ENCODE measurements at regions not wholly inside any gene's neighbourhood (a gene's known extent, or its start where the extent isn't known, plus 50 kb on each side); places are given as distances from the start of the nearest gene placed in this dataset.

DNA sequence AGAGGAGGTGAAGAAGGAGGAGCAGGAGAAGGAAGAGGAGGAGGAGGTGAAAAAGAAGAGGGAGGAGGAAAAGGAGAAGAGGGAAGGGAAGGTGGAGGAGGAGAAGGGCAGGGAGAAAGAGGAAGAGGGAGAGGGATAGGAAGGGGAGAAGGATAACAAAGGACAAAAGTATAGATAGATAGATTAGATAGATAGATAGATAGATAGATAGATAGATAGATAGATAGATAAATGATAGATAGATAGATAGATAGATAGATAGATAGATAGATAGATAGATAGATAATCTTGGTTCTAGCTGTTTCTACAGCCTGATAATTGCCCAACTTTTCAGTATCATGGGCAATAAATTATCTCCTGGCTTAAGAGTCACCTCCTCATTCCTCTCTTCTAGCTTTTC lies 296.2 kb upstream of the C16orf82 start:
- no peaks in the 10 kb centered on the region for H3K4me1 ChIP-seq (ENCODE audit: control insufficient read depth in 1 of 2, insufficient read depth in 1 of 2, low read depth in 1 of 2, low read length in 1 of 2)
- no peak overlapping the region for H3K4me3 ChIP-seq (ENCODE audit: low read depth in 1 of 2, low read length in 1 of 2)
- H3K36me3 ChIP-seq = no peaks in the 10 kb centered on the region
- H3K27me3 ChIP-seq = no peaks in the 10 kb centered on the region
- no peaks in the 10 kb centered on the region for H3K9me3 ChIP-seq
- H3K27ac ChIP-seq = no peak overlapping the region
- TF ChIP-seq, protein P1, sequence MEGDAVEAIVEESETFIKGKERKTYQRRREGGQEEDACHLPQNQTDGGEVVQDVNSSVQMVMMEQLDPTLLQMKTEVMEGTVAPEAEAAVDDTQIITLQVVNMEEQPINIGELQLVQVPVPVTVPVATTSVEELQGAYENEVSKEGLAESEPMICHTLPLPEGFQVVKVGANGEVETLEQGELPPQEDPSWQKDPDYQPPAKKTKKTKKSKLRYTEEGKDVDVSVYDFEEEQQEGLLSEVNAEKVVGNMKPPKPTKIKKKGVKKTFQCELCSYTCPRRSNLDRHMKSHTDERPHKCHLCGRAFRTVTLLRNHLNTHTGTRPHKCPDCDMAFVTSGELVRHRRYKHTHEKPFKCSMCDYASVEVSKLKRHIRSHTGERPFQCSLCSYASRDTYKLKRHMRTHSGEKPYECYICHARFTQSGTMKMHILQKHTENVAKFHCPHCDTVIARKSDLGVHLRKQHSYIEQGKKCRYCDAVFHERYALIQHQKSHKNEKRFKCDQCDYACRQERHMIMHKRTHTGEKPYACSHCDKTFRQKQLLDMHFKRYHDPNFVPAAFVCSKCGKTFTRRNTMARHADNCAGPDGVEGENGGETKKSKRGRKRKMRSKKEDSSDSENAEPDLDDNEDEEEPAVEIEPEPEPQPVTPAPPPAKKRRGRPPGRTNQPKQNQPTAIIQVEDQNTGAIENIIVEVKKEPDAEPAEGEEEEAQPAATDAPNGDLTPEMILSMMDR (IDR thresholded peaks at IDR 0.05) = no peak

- TF ChIP-seq, protein P1 (IDR thresholded peaks at IDR 0.05) = no peak
- Histone ChIP-seq H3K4me1 (ENCODE audit: control insufficient read depth in 1 of 2, insufficient read depth in 1 of 2, low read depth in 1 of 2, low read length in 1 of 2) (no peaks in the 10 kb centered on the region), H3K27me3 (no peaks in the 10 kb centered on the region), H3K4me3 (ENCODE audit: low read depth in 1 of 2, low read length in 1 of 2) (no peak overlapping the region), H3K36me3 (no peaks in the 10 kb centered on the region), H3K9me3 (no peaks in the 10 kb centered on the region), H3K27ac (no peak overlapping the region)
These were observed 294.2 kb upstream of the C16orf82 start for GRCh38 chr16:26772503-26772902.

- Histone ChIP-seq H3K27me3 (no peaks in the 10 kb centered on the region), H3K27ac (no peak overlapping the region), H3K4me3 (ENCODE audit: low read depth in 1 of 2, low read length in 1 of 2) (no peak overlapping the region), H3K9me3 (no peaks in the 10 kb centered on the region), H3K36me3 (no peaks in the 10 kb centered on the region), H3K4me1 (ENCODE audit: control insufficient read depth in 1 of 2, insufficient read depth in 1 of 2, low read depth in 1 of 2, low read length in 1 of 2) (no peaks in the 10 kb centered on the region)
- TF ChIP-seq, protein P1 (IDR thresholded peaks at IDR 0.05) = no peak
These were observed 288.9 kb upstream of the C16orf82 start for GRCh38 chr16:26777821-26778220.

DNA sequence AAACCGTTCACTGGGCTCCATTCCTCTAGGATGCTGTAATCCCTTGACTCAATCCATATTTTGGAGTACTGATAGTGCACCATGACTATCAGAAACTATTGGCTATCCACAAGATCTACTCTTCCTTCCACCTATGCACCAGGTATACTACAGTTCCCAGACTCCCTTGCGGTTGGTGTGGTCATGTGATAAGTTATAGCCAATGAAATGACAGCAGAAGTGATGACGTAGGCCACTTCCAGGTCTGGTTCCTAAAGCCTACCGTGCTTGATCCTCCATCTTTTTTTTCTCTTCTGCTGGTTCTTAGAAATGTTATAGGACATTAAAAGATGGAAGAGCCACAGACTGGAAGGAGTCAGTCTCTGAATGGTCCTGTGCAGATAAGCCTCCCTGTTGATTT lies 278.8 kb upstream of the C16orf82 start:
- TF ChIP-seq, protein P1 (IDR thresholded peaks at IDR 0.05) = no peak
- H3K4me3 ChIP-seq (ENCODE audit: low read depth in 1 of 2, low read length in 1 of 2) = no peak overlapping the region

DNA sequence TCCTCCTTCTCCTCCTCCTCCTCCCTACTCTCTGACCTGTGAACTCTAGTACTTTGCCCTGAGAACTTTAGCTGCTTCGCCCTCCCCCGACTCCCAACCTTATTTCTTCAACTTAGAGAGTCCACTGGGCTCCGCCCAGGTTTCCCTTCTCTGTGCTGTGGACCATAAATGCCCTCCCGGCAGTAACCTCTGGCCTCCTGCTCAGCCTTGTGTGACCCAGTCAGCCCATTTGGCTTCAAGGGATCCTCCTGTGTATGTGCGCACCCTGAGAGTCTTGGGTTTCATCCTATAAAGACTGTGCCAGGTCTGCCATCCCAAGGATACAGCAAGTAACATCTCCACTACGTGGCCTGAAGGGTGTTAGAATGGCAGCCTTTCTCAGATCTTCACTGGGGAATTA lies 275.6 kb upstream of the C16orf82 start:
- Histone ChIP-seq H3K27ac (no peak overlapping the region), H3K9me3 (no peaks in the 10 kb centered on the region), H3K27me3 (no peaks in the 10 kb centered on the region), H3K36me3 (no peaks in the 10 kb centered on the region), H3K4me3 (ENCODE audit: low read depth in 1 of 2, low read length in 1 of 2) (no peak overlapping the region), H3K4me1 (ENCODE audit: control insufficient read depth in 1 of 2, insufficient read depth in 1 of 2, low read depth in 1 of 2, low read length in 1 of 2) (no peaks in the 10 kb centered on the region)
- TF ChIP-seq, protein P1 (IDR thresholded peaks at IDR 0.05) = no peak

More for the DNA sequence above, 278.8 kb upstream of the C16orf82 start:
- no peak overlapping the region for H3K27ac ChIP-seq
- H3K36me3 ChIP-seq = no peaks in the 10 kb centered on the region
- no peaks in the 10 kb centered on the region for H3K27me3 ChIP-seq
- H3K4me1 ChIP-seq (ENCODE audit: control insufficient read depth in 1 of 2, insufficient read depth in 1 of 2, low read depth in 1 of 2, low read length in 1 of 2) = no peaks in the 10 kb centered on the region
- H3K9me3 ChIP-seq = no peaks in the 10 kb centered on the region

DNA sequence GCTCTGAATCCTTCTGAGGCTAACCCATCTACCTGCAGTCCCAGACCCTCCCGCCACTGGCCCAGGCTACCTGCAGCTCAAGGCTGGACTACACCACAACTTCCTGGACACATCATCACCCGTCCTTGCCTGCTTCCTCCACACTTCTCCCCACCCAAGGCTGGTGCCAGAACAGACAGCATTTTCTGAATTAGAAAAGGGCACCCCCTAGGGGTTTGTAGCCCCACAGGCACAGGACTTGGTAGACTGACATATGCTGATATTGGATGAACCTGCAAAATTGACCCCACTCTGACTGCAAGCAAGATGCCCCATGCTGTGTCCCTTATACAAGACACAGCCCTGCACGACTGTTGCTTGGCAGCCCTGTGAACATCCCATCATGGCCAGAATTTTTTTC lies 271.5 kb upstream of the C16orf82 start:
- TF ChIP-seq, protein P1 (IDR thresholded peaks at IDR 0.05) = no peak
- Histone ChIP-seq H3K4me1 (ENCODE audit: control insufficient read depth in 1 of 2, insufficient read depth in 1 of 2, low read depth in 1 of 2, low read length in 1 of 2) (no peaks in the 10 kb centered on the region), H3K36me3 (no peaks in the 10 kb centered on the region), H3K27me3 (no peaks in the 10 kb centered on the region), H3K9me3 (no peaks in the 10 kb centered on the region), H3K4me3 (ENCODE audit: low read depth in 1 of 2, low read length in 1 of 2) (no peak overlapping the region), H3K27ac (no peak overlapping the region)

All from neutrophil (primary cell).